ENCODE measurements at regions not wholly inside any gene's neighbourhood (a gene's known extent, or its start where the extent isn't known, plus 50 kb on each side); places are given as distances from the start of the nearest gene placed in this dataset.
"Not testable (repeated sequence)": the region's sequence is repeated elsewhere in the genome, so short reads cannot be mapped to it uniquely, and the experiment has no call there.

GRCh38 chr15:91356083-91356482, 256.0 kb downstream of the SV2B start:
- DNase-seq: no peak

GRCh38 chr15:91357011-91357410, 257.0 kb downstream of the SV2B start:
- no peak for DNase-seq

GRCh38 chr15:91357486-91357885, 257.4 kb downstream of the SV2B start:
- no peak for DNase-seq

DNA sequence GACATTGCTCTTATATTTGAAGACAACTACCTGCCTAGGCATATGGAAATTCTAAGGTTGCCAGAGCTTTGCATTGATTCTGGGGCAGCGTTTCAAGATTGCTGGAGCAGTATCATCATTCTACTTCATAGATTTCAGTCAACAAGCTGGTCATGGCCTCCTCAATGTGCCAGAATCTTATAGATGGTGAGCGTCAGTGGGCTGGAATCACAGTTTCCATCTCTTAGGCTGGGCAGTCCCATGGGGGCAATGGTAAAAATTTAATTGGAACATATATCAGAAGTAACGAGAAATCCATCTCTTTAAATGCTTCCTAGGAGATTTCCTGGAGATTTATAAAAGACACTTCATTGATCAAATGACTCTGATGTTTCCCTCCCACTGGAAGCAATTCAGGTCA, 258.3 kb downstream of the SV2B start:
- DNase-seq: no peak

GRCh38 chr15:91361696-91362095, 261.6 kb downstream of the SV2B start:
- not testable (repeated sequence) for DNase-seq

DNA sequence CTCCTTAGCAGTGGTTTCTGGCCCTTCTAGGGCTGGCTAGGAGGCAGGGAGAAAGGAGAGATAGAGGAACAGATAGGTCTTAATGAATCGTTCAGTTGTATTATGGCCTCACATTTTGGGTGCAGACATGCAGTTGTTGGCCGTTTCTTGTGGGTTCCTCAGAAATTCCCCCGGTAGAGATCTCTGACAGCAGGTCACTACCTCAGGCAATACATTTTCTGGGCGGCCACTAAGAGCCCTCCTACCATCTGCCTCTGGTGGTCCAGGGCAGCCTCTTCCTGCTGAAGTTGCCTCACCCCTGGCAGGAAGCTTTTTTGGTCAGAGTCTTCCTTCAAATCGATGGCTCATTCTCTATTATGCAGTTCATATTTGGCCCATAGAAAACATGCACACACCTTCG, 266.1 kb downstream of the SV2B start:
- no peak for DNase-seq

- DNase-seq: no peak
Measured at GRCh38 chr15:91368611-91369010, 268.6 kb downstream of the SV2B start.

GRCh38 chr15:91369823-91370222, 269.8 kb downstream of the SV2B start:
- no peak for DNase-seq

- not testable (repeated sequence) for DNase-seq
Measured at GRCh38 chr15:91371345-91371744, 271.3 kb downstream of the SV2B start.

DNA sequence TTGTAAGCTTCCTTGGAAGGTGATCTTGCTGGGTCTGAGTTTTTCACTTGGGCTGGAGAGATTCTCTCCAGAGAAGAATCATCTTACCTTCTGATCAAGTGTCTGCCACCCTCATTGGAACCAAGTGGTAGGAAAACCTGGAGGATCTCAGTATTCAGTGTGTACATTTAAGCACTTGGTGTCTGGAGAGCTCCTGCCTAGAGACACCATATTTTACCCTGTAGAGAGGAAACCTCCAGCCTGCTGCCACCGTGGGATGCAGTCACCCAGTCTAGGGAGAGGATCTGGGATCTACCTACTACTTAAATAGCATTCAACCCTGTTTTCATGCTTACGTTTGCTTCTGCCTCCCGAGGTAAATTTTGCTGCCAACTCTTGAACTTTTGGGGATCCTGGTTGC, 274.3 kb downstream of the SV2B start:
- no peak for DNase-seq

DNA sequence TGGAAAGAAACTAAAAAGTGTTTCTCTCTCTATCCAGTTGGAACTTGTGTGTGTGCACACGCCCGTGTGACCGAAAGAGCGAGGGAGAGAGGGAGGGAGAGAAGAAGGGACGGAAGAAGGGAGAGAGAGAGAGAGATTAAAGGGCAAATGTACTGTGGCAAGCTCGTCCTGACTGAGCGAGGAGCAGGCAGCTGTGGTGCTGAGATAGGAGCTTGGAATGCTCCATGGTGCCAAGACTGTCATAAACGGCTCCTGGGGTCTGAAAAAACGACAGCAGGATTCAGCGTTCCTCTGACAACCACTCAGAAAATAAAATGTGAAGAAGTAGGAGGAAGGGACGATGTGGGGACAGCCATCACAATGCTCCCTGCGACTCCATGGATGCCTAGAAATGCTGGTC, 276.0 kb downstream of the SV2B start:
- no peak for DNase-seq

DNA sequence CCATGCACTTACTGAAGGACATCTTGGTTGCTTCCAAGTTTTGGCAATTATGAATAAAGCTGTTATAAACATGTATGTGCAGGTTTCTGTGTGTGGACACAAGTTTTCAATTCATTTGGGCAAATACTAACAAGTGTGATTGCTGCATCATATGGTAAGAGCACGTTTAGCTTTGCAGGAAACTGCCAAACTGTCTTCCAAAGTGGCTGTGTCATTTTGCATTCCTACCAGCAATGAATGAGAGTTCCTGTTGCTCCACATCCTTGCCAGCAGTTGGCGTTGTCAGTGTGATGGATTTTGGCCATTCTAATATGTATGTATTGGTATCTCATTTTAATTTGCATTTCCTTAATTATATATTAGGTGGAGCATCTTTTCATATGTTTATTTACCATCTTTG, 280.1 kb downstream of the SV2B start:
- no peak for DNase-seq

DNA sequence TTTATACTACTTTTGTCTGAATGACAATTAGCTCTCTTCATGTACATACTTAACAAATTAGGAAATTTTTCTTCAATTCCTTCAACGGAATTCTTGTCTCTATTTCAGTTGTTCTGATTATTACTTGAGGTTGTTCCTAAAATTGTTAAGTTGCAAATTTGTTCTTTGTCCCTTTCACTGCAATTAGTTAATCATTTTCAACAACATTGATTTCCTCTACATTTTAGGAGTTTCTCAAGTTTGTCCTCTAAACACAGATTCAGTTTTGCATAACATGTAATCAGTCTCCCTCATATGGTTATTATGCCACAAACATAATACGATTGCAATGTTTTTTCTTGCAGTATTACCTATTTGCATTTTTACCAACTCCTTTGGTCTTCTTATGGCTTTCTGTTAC, 283.5 kb downstream of the SV2B start:
- no peak for DNase-seq

DNA sequence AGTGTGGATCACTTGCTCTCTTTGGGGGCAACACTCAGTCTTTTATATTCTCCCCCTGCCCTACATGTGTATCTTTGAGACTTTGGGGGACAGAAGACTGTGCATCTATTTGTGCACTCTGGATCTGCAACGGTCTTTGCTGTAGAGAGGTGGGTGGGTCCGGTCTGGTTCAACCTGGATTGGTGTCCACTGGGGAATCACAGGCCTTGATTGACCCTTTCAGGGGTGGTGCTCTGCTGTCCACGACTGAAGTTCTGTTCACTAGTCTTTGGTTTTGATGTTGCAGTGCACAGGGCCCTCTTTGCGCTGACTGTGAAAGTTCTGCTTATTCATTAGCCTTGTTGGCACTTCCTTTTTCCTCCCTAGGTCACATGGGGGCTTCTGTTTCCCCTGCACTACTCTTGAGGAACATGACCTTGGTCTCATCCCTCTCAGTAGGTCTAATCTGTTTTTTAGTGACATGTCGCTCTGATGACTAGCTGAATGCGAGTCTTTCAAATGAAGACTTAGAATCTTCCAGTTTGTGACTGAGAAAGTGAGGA, 284.2 kb downstream of the SV2B start:
- DNase-seq: no peak

- DNase-seq: no peak
Measured at GRCh38 chr15:91385311-91385710, 285.3 kb downstream of the SV2B start.

DNA sequence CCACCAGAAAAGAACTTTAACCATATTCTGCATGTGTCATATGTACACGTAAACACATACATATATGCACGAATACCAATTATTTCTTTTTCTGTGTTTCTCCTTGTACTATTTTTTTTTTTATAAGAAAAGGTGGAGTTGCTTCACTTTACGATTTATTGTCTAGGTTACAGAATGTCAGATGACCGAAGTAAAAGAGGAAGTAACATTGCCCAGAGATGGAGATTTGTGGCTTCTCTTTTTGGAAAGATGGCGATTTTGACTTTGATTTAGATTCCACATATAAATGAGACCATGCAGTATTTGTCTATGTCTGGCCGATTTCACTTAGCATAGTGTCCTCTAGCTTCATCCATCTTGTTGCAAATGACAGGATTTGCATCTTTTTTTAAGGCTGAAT, 293.1 kb downstream of the SV2B start:
- DNase-seq: no peak

DNA sequence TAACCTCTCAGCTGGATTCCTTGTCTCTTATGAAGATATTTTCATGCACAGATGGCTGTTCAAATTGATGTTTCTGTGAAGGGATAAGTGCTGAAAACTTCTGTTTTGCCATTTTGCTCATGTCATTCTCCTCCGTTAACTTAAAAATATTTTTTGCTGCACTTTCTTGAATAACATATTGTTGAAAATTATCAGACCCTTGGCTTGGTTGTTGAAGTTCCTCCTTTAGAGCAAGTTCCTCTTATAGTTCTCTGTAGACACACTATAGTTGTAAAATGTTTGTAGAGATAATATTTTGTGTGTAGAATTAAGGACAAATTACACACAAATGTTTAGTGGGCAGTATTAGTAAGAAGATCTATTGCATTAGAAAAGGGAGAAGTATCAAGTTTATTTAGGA, 300.4 kb downstream of the SV2B start:
- no peak for DNase-seq

- peak; percentile 19 to 63 for DNase-seq
Measured at GRCh38 chr15:91407269-91407889, 307.3 kb downstream of the SV2B start.

DNA sequence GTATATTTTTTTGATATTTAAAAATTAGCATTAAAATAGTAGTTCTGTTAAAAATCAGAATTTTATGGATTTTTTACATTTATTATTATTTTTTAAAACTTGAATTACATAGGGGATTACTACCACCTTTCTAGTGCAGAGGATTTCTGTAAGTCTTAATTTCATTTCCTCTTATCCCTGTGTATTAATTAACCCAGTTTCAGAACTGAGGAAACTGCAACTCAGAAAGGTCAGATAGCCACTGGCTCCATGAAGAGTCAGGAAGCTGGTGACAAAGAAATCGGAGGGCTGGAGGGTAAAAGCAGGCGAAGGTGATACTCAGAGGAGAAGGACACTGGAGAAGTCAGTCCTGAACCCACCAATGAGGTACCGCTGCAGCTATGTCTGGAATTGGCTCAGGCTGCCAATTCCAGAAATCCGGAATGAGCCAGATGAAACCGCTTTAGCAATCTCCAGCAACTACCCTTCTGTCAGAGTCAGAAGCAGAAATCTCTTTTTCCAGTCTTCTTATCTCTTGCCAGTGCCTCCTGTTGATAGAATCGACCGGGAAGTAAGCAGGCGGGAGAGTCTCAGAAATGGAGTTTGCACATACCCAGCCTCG, 308.5 kb downstream of the SV2B start:
- no peak for DNase-seq

DNA sequence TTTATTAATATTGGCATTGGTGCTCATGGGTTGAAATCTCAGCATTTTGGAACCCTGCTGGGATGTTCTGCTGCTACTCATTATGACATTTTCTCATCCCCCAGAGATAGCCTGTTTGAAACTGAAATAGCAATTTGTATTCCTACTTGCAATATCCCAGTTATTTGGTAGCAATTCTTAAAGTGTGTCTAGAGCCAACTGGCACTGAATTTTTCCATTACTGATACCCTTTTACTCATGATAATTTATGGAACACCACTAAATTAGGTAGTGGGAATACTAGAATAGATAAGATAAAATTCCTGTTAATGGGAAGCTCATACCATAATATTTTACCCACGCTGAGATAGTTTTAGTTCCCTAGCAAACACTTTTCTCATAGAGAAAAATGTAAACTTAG, 309.3 kb downstream of the SV2B start:
- no peak for DNase-seq

GRCh38 chr15:91411586-91411985, 311.5 kb downstream of the SV2B start:
- no peak for DNase-seq

DNA sequence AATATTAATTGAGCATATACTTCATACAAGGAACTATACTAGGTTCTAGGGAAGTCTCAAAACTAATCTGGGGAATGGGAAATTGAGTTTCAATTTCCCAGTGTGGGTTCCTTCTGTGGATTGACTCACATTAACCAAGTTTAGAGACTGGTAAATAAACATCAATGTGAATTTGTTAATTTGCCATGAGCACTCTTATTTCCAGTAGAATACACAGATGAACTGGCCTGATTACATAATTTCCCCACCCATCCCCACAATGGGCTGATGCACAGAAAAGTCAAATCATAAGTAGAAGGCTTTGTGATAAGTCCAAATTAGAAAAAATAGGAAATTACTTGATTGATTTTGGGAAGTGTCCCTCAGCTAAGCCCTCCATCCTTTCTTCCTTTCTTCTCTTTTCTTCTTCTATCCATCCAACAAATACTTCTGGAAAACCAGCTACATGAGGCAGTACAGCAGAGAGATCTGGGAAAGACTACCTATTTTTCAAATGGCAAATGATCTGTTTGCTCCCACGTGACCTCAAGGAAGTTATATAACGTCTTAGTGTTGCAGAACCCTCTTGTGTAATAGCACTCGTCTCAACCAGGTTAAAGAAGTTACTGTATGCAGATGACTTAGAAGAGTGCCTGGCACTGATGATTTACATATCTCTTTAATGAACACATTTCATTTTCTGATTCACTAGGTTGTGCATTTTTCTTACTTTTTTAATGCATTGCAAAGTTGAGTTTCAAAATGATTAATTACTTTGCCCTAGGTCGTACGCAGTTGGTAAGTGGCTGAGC, 312.3 kb downstream of the SV2B start:
- peak in 1 of 2 experiments; percentile 40 for DNase-seq

GRCh38 chr15:91413142-91413541, 313.1 kb downstream of the SV2B start:
- DNase-seq: peak; percentile 90 to 98

- no peak for DNase-seq
Measured at GRCh38 chr15:91414124-91414523, 314.1 kb downstream of the SV2B start.
